Epithelial cell of esophagus (primary cell): ENCODE measurements at regions not wholly inside any gene's neighbourhood (a gene's known extent, or its start where the extent isn't known, plus 50 kb on each side); places are given as distances from the start of the nearest gene placed in this dataset.

Experiments
- DNase-seq: peaks from one replicate; pipeline ENCODE4 v3.0.0; 2010; ENCODE audit warnings: low read depth
- H3K4me3 ChIP-seq: 2 replicates; pipeline ENCODE4 v1.5.1; 2011; ENCODE audit warnings: mild to moderate bottlenecking, low read length, control low read depth
- CTCF ChIP-seq: IDR thresholded peaks from 2 replicates; pipeline ENCODE4 v1.5.1; 2011; ENCODE audit warnings: low read depth, mild to moderate bottlenecking, low read length, control low read depth, inconsistent platforms; ENCODE audit not compliant: insufficient read depth; ENCODE audit errors: missing control alignments

DNA sequence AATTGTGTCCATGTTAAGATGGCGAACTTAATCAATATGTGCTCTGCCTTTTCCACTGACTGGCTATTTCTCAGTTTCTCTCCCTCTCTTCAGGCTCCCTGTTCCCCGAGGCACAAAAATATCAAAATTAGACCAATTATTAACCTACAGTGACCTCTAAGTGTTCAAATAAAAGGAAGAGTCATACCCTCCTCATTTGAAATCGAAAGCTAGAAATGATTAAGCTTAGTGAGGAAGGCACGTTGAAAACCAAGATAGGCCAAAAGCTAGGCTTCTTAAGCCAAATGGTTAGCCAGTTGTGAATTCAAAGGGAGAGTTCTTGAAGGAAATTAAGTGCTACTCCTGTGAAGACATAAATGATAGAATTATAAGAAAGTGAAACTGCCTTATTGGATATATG lies 81.1 kb upstream of the MBL2 start:
- no peak for DNase-seq
- no peak for TF ChIP-seq CTCF
- H3K4me3 ChIP-seq: no peak overlapping the region

DNA sequence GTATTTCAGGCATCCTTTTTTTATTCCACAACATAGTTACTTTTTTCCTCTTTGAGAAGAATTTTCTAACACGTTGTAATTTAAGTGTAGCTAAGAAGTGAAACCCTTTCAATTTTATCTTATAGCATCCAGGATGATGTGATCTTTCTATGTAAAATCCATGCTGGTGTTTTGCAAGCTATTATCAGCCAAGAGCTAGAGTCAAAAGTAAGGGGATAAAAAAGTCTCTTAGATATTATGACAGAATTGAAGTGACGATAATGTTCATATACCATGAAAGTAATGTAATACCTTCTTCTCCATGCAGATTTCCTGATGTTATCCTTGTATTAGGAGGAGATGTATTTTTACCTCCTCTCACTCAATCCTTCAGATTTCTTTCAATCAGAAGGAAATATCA lies 64.2 kb upstream of the MBL2 start:
- TF ChIP-seq CTCF: no peak
- no peak overlapping the region for H3K4me3 ChIP-seq
- DNase-seq: no peak
